ENCODE measurements at regions not wholly inside any gene's neighbourhood (a gene's known extent, or its start where the extent isn't known, plus 50 kb on each side); places are given as distances from the start of the nearest gene placed in this dataset.

DNA sequence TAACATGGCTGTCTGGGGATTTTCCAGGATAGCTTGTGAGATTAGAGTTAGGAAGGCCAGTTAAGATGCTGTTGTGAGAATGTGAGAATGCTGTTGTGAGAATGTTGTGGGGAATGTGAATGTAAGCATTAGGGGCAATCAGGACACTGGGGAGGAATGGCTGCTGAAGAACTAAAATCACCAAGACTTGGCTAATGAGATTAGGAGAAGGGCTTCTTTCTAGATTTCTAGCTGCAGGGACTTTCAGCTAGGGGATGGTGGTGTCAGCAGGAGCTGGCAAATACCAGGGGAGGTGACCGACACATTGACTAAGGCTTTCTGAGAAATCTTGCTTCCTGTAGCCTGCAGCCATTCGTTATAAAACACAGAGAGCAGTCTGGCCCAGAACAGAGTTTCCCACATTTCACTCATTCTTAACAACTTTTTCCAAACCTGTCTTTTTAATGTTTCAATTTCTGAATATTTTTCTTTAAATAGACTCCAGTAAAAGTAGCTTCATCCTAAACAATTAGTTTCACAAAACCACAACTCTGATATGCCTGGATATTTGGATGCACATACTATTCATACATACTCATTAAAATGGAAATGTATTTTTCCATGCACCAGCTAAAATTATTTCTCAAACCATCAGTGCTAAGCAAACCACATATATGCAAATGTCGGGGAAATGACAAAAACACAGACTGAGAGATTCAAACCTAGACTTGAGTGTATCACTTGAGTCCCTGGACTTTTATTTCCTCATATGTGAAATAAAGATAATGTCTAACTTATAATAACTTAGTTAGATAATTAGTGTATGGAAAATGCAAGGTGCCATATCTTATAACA lies 89.3 kb upstream of the TNC start:
- in situ Hi-C loops (cut with MboI; ENCODE audit: low pct_unique_long_range_greater_than_20kb, low sequenced_read_pairs, unreplicated experiment), result loop anchor here (25.0 kb wide), 1 partner anchor 520 kb away; the partner anchor contains the start of gene TEX48
- TF ChIP-seq, protein P1, sequence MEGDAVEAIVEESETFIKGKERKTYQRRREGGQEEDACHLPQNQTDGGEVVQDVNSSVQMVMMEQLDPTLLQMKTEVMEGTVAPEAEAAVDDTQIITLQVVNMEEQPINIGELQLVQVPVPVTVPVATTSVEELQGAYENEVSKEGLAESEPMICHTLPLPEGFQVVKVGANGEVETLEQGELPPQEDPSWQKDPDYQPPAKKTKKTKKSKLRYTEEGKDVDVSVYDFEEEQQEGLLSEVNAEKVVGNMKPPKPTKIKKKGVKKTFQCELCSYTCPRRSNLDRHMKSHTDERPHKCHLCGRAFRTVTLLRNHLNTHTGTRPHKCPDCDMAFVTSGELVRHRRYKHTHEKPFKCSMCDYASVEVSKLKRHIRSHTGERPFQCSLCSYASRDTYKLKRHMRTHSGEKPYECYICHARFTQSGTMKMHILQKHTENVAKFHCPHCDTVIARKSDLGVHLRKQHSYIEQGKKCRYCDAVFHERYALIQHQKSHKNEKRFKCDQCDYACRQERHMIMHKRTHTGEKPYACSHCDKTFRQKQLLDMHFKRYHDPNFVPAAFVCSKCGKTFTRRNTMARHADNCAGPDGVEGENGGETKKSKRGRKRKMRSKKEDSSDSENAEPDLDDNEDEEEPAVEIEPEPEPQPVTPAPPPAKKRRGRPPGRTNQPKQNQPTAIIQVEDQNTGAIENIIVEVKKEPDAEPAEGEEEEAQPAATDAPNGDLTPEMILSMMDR (IDR thresholded peaks at IDR 0.05; ENCODE audit: extremely low read depth, insufficient read depth, missing control alignments), result no peak

DNA sequence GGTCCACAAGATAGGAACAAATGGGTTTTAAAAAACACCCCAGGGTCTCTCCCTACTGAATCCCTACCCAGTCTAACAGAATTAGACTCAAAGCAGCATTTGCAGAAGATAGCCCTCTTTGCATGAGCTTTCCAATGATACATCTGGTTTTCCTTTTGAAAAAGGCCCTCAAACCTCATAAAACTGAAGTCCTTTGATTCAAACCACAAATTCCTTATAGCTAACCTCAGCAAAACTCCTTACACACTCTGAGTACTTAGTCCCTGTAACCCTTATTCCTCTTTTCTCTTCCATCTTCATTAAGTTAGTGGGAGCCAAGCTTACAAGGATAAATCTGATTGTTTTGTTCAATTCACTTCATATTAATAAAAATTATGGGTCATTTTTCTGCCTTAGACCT lies 90.5 kb upstream of the TNC start:
- DNase-seq (ENCODE audit: low spot score), result no peak
- TF ChIP-seq, protein P1 (IDR thresholded peaks at IDR 0.05; ENCODE audit: extremely low read depth, insufficient read depth, missing control alignments), result no peak
- in situ Hi-C loops (cut with MboI; ENCODE audit: low pct_unique_long_range_greater_than_20kb, low sequenced_read_pairs, unreplicated experiment), result loop anchor here (25.0 kb wide), 1 partner anchor 521 kb away; the partner anchor contains the start of gene TEX48

More for the DNA sequence above, 89.3 kb upstream of the TNC start:
- DNase-seq (ENCODE audit: low spot score), result no peak

DNA sequence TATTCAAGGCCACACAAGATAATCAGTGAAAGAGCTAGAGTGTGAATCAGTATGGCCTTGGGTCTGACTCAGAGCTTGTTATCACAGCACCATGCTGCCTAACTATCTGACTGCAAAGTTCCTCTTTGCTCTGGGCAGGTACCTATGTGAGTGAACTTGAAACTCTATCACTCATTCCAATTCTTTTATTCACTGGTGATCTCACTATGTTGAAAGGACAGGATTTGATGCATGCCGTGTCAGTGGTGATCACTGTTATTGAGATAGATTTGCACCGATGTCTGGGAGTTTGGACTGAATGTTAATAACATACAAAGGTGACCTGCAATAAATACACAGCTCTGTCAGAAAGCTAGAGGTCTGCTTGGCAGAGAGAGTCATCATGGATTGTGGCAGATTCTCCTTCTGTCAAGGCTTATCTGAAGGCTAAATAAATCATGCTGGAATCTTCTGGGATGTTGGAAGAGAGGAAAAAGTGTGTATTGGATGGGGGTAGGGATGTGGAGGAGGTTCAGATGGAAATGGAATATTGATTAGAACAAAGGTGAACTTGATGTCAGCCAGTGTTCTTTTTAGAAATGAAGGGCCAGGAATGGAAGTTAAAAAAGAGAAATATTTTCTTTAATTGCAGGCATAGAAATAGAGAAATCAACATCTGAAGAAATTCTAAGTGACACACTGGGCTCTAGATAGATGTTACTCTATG lies 91.8 kb upstream of the TNC start:
- in situ Hi-C loops (cut with MboI; ENCODE audit: low pct_unique_long_range_greater_than_20kb, low sequenced_read_pairs, unreplicated experiment), result loop anchor here (25.0 kb wide), 1 partner anchor 522 kb away; the partner anchor contains the start of gene TEX48
- peak; percentile 17 for DNase-seq (ENCODE audit: low spot score)
- TF ChIP-seq, protein P1 (IDR thresholded peaks at IDR 0.05; ENCODE audit: extremely low read depth, insufficient read depth, missing control alignments), result no peak

DNA sequence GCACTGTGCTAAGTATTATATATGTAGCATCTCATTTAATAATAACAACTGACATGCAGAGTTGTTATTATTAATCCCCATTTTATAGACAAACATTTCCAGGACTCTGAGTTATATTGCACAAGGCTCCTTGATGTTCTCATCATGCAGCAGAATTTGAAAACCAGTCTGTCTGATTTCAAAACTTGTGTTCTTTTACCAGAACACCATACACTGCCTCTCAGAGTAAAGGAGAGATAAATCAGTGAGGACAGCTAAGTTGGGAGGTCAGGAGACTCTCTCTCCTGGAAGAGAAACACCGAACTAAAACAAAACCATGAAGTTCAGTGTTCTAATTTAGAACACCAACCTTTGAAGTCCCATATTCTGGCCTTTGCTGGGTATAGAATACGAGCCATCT lies 92.7 kb upstream of the TNC start:
- TF ChIP-seq, protein P1 (IDR thresholded peaks at IDR 0.05; ENCODE audit: extremely low read depth, insufficient read depth, missing control alignments), result no peak
- in situ Hi-C loops (cut with MboI; ENCODE audit: low pct_unique_long_range_greater_than_20kb, low sequenced_read_pairs, unreplicated experiment), result loop anchor here (25.0 kb wide), 1 partner anchor 523 kb away; the partner anchor contains the start of gene TEX48
- DNase-seq (ENCODE audit: low spot score), result no peak

DNA sequence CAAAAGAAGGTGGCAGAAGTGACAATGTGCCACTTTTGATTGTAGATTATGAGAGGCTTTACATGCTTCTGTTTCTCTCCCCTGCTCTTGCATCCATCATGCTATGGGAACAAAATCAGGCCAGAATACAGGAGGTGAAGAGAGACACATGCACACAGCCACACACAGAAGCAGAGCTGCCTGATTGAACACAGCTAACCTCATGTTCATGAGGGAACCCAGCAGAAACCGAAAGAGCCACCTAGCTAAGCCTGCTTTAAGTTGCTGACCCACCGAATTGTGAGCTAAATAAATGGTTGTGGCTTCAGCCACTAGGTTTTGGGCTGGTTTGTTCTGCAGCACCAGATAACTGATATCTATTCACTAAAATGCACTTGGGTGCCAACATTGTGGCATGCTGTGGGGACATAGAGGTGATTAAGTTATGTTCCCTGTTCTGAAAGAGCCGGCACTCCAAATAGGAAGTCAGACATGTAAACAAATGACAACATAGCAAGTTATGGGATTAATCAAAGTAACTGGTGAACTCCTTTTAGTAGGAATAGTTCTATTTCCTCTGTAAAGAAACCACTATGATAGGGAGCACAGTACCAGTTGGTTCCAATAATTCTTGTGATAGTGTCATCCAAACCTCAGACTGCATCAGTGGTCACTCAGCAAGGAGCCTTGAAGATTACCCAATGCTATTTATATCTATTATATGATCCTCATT lies 93.6 kb upstream of the TNC start:
- TF ChIP-seq, protein P1 (IDR thresholded peaks at IDR 0.05; ENCODE audit: extremely low read depth, insufficient read depth, missing control alignments), result no peak
- in situ Hi-C loops (cut with MboI; ENCODE audit: low pct_unique_long_range_greater_than_20kb, low sequenced_read_pairs, unreplicated experiment), result loop anchor here (25.0 kb wide), 1 partner anchor 524 kb away; the partner anchor contains the start of gene TEX48
- peak; percentile 12 for DNase-seq (ENCODE audit: low spot score)

DNA sequence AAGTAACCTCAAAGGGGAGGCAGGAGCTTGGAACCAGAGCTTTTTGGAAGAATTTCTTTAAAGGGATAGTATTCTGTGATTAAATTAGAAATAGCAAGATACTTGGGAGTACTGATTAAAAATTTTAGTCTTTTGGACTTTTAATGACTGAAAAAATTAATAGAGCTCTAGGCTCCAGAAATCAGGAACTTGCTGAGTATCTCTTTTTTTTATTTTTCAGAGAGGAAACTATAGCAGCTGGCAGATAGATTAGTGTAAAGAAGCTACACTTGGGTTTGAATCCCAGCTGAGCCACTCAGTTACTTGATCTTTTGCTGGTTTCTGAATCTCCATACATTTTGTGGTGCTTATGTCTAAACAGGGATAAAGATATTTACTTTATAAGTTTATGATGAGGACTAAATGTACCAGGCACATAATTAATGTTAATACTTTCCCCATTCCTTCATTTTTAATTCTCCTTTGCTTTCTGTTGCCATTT lies 94.2 kb upstream of the TNC start:
- in situ Hi-C loops (cut with MboI; ENCODE audit: low pct_unique_long_range_greater_than_20kb, low sequenced_read_pairs, unreplicated experiment), result loop anchor here (25.0 kb wide), 1 partner anchor 525 kb away; the partner anchor contains the start of gene TEX48
- TF ChIP-seq, protein P1 (IDR thresholded peaks at IDR 0.05; ENCODE audit: extremely low read depth, insufficient read depth, missing control alignments), result no peak
- DNase-seq (ENCODE audit: low spot score), result no peak
